Vagina (tissue), 2 donors: ENCODE measurements at regions not wholly inside any gene's neighbourhood (a gene's known extent, or its start where the extent isn't known, plus 50 kb on each side); places are given as distances from the start of the nearest gene placed in this dataset.

Source experiments
- POLR2A ChIP-seq, 2 donors: fragments of 450-650 bp; IDR thresholded peaks; one replicate each; pipeline ENCODE4 v1.6.1; 2017; ENCODE audit warnings: antibody characterized with exemption in 2 of 2, mild to moderate bottlenecking in 2 of 2, moderate library complexity in 2 of 2
- TF ChIP-seq, protein P1 (sequence below), 3 experiments: fragments of 450-650 bp in 2 of 3; fragments of 200-600 bp in 1 of 3; sonication (generic) in 1 of 3; IDR thresholded peaks; one replicate each; pipeline ENCODE4 v1.5.1; 2017 to 2019; ENCODE audit warnings: antibody characterized with exemption in 3 of 3, mild to moderate bottlenecking in 2 of 3, moderate library complexity in 2 of 3

DNA sequence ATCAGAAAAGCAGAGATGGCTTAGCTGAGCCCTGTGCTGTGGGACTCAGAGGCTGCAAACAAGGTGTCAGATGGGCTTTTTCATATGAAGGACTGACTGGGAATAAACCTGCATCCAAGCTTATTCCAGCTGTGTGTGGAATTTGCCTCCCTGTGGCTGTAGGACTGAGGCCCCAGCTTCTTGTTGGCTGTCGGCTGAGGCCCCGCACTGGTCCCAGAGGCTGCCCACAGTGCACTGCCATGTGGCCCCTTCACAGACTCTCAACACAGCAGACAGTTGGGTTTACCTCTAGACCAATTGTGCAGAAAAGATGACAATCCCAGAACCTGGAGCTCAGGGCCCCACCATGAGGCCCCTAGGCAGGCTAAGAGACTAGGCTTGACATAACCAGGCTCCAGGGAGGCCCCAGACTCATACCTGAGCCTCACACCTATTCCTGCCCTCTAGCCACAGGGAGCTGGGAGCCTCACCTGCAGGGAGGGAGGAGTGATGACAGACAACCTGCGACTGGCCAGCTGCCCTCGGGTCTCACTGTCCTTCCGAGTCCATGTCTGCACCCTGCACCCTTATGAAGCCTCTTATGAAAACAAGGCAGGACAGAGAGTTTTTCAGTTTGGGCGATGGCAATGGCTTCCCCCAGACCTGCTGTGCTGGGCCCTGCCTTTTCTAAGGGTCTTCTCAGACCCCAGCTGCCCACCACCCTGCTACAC lies 615.5 kb downstream of the NPHP4 start:
- TF ChIP-seq POLR2A (IDR thresholded peaks at IDR 0.05): no peak
- TF ChIP-seq, protein P1, sequence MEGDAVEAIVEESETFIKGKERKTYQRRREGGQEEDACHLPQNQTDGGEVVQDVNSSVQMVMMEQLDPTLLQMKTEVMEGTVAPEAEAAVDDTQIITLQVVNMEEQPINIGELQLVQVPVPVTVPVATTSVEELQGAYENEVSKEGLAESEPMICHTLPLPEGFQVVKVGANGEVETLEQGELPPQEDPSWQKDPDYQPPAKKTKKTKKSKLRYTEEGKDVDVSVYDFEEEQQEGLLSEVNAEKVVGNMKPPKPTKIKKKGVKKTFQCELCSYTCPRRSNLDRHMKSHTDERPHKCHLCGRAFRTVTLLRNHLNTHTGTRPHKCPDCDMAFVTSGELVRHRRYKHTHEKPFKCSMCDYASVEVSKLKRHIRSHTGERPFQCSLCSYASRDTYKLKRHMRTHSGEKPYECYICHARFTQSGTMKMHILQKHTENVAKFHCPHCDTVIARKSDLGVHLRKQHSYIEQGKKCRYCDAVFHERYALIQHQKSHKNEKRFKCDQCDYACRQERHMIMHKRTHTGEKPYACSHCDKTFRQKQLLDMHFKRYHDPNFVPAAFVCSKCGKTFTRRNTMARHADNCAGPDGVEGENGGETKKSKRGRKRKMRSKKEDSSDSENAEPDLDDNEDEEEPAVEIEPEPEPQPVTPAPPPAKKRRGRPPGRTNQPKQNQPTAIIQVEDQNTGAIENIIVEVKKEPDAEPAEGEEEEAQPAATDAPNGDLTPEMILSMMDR (IDR thresholded peaks at IDR 0.05): no peak
